A673 (cell line): ENCODE measurements at regions not wholly inside any gene's neighbourhood (a gene's known extent, or its start where the extent isn't known, plus 50 kb on each side); places are given as distances from the start of the nearest gene placed in this dataset.

ENCODE experiments used
- EZH2 ChIP-seq: fragments of 200-600 bp; sonication (generic); IDR thresholded peaks from 2 replicates; pipeline ENCODE4 v1.6.1; 2017; ENCODE audit warnings: borderline replicate concordance, low read depth, mild to moderate bottlenecking, mixed read lengths, antibody characterized with exemption, low read length; ENCODE audit not compliant: poor library complexity, severe bottlenecking
- TF ChIP-seq, protein P1 (sequence below): fragments of 300-800, 200-600 bp; sonication (generic); conservative IDR thresholded peaks from 2 replicates; pipeline ENCODE4 v1.5.1; 2017; ENCODE audit warnings: low read depth, mild to moderate bottlenecking, antibody characterized with exemption, low read length, moderate library complexity, mixed read lengths

- TF ChIP-seq, protein P1, sequence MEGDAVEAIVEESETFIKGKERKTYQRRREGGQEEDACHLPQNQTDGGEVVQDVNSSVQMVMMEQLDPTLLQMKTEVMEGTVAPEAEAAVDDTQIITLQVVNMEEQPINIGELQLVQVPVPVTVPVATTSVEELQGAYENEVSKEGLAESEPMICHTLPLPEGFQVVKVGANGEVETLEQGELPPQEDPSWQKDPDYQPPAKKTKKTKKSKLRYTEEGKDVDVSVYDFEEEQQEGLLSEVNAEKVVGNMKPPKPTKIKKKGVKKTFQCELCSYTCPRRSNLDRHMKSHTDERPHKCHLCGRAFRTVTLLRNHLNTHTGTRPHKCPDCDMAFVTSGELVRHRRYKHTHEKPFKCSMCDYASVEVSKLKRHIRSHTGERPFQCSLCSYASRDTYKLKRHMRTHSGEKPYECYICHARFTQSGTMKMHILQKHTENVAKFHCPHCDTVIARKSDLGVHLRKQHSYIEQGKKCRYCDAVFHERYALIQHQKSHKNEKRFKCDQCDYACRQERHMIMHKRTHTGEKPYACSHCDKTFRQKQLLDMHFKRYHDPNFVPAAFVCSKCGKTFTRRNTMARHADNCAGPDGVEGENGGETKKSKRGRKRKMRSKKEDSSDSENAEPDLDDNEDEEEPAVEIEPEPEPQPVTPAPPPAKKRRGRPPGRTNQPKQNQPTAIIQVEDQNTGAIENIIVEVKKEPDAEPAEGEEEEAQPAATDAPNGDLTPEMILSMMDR, result no peak
- no peak for TF ChIP-seq EZH2
Measured at GRCh38 chr1:217238945-217239344, 391.9 kb downstream of the GPATCH2 start.
